SK-N-SH treated with all-trans-retinoic acid at 6 μM for 48 hours (cell line): ENCODE measurements at regions not wholly inside any gene's neighbourhood (a gene's known extent, or its start where the extent isn't known, plus 50 kb on each side); places are given as distances from the start of the nearest gene placed in this dataset.

Source experiments
- ARNTL ChIP-seq: fragments of 450-650 bp; formaldehyde crosslinking; IDR thresholded peaks from 2 replicates; pipeline ENCODE4 v1.5.0; 2020; ENCODE audit warnings: low read depth, mild to moderate bottlenecking, moderate library complexity, borderline replicate concordance
- GLIS3 ChIP-seq: fragments of 250-450 bp; sonication (Bioruptor Pico); IDR thresholded peaks from 2 replicates; pipeline ENCODE4 v1.5.0; 2020; ENCODE audit warnings: mild to moderate bottlenecking, moderate library complexity
- OSR1 ChIP-seq: fragments of 250-450 bp; sonication (Bioruptor Pico); IDR thresholded peaks from 2 replicates; pipeline ENCODE4 v1.8.0; 2022; ENCODE audit warnings: moderate library complexity, mild to moderate bottlenecking, inconsistent platforms
- PATZ1 ChIP-seq: fragments of 250-450 bp; sonication (Bioruptor Pico); IDR thresholded peaks from 2 replicates; pipeline ENCODE4 v1.8.0; 2020; ENCODE audit warnings: mild to moderate bottlenecking, moderate library complexity, borderline replicate concordance
- PPARA ChIP-seq: fragments of 250-450 bp; sonication (Bioruptor Pico); IDR thresholded peaks from 2 replicates; pipeline ENCODE4 v1.5.0; 2020; ENCODE audit warnings: mild to moderate bottlenecking, borderline replicate concordance
- TCF4 ChIP-seq: fragments of 250-450 bp; sonication (Bioruptor Pico); IDR thresholded peaks from 2 replicates; pipeline ENCODE4 v1.8.0; 2021; ENCODE audit warnings: mild to moderate bottlenecking, moderate library complexity, borderline replicate concordance
- ZFP30 ChIP-seq: fragments of 450-650 bp; formaldehyde crosslinking; IDR thresholded peaks from 2 replicates; pipeline ENCODE4 v1.5.0; 2022; ENCODE audit warnings: mild to moderate bottlenecking, moderate library complexity
- ZNF565 ChIP-seq: fragments of 450-650 bp; formaldehyde crosslinking; conservative IDR thresholded peaks from 2 replicates; pipeline ENCODE4 v1.5.0; 2020; ENCODE audit warnings: low read depth, mild to moderate bottlenecking, moderate library complexity

GRCh38 chr6:1496092-1496491 lies 106.7 kb downstream of the FOXF2 start:
- TF ChIP-seq ZFP30 (CRISPR knock-in tag) (no peak), ARNTL (CRISPR knock-in tag) (no peak), PATZ1 (CRISPR knock-in tag) (no peak), OSR1 (CRISPR knock-in tag) (no peak), GLIS3 (no peak), TCF4 (CRISPR knock-in tag) (no peak), ZNF565 (CRISPR knock-in tag) (no peak), PPARA (CRISPR knock-in tag) (no peak)
